HepG2 (cell line): ENCODE measurements at regions not wholly inside any gene's neighbourhood (a gene's known extent, or its start where the extent isn't known, plus 50 kb on each side); places are given as distances from the start of the nearest gene placed in this dataset.

Source experiments
- ELF3 ChIP-seq: IDR thresholded peaks from 2 replicates; pipeline ENCODE4 v1.6.1; 2016; ENCODE audit warnings: missing genetic modification reagents, missing compliant biosample characterization
- ELF4 ChIP-seq: sonication (generic); formaldehyde crosslinking; IDR thresholded peaks from 2 replicates; pipeline ENCODE4 v1.5.0; 2020; ENCODE audit warnings: missing genetic modification reagents, mild to moderate bottlenecking, moderate library complexity, borderline replicate concordance
- HNF4A ChIP-seq: sonication (generic); formaldehyde crosslinking; IDR thresholded peaks from 2 replicates; pipeline ENCODE4 v1.4.0; 2020; ENCODE audit warnings: missing genetic modification reagents
- HOXA3 ChIP-seq: sonication (generic); formaldehyde crosslinking; IDR thresholded peaks from 2 replicates; pipeline ENCODE4 v1.5.0; 2020; ENCODE audit warnings: missing genetic modification reagents
- KAT2B ChIP-seq: fragments of 150-350 bp; IDR thresholded peaks from 2 replicates; pipeline ENCODE4 v1.6.1; 2014; ENCODE audit warnings: low read depth, low read length, borderline replicate concordance
- MTA1 ChIP-seq: sonication (generic); formaldehyde crosslinking; IDR thresholded peaks from 2 replicates; pipeline ENCODE4 v1.4.0; 2020; ENCODE audit warnings: missing genetic modification reagents, mild to moderate bottlenecking, borderline replicate concordance
- NCOA2 ChIP-seq: sonication (generic); formaldehyde crosslinking; IDR thresholded peaks from 2 replicates; pipeline ENCODE4 v1.8.0; 2022; ENCODE audit warnings: inconsistent platforms
- ONECUT2 ChIP-seq: sonication (generic); formaldehyde crosslinking; IDR thresholded peaks from 2 replicates; pipeline ENCODE4 v1.4.0; 2020; ENCODE audit warnings: missing genetic modification reagents
- PAWR ChIP-seq: sonication (generic); formaldehyde crosslinking; IDR thresholded peaks from 2 replicates; pipeline ENCODE4 v1.4.0; 2020; ENCODE audit warnings: missing genetic modification reagents, mild to moderate bottlenecking, borderline replicate concordance
- PLRG1 ChIP-seq: fragments of 450-650 bp; conservative IDR thresholded peaks from 2 replicates; pipeline ENCODE4 v1.6.1; 2016
- RAD51 ChIP-seq: fragments of 450-650 bp; IDR thresholded peaks from 2 replicates; pipeline ENCODE4 v1.6.1; 2016; ENCODE audit warnings: borderline replicate concordance
- RBAK ChIP-seq: sonication (generic); formaldehyde crosslinking; IDR thresholded peaks from 2 replicates; pipeline ENCODE4 v1.5.1; 2020; ENCODE audit warnings: mild to moderate bottlenecking, missing genetic modification reagents
- RXRB ChIP-seq: IDR thresholded peaks from 2 replicates; pipeline ENCODE4 v1.6.1; 2016; ENCODE audit warnings: borderline replicate concordance, missing genetic modification reagents, missing compliant biosample characterization
- SAP130 ChIP-seq: IDR thresholded peaks from 2 replicates; pipeline ENCODE4 v1.6.1; 2016; ENCODE audit warnings: low read depth
- SMARCE1 ChIP-seq: fragments of 450-650 bp; IDR thresholded peaks from 2 replicates; pipeline ENCODE4 v1.6.1; 2017; ENCODE audit warnings: borderline replicate concordance
- SOX13 ChIP-seq, 3 experiments: fragments of 450-650 bp in 1 of 3; sonication (generic) in 1 of 3; formaldehyde crosslinking in 1 of 3; IDR thresholded peaks in 2 of 3; conservative IDR thresholded peaks in 1 of 3; 2 replicates each; pipeline versions ENCODE4 v1.5.0 to v1.6.1; 2016 to 2020; ENCODE audit warnings: antibody characterized with exemption in 1 of 3, mild to moderate bottlenecking in 1 of 3, missing compliant biosample characterization in 1 of 3, missing genetic modification reagents in 1 of 3, moderate library complexity in 1 of 3
- SOX5 ChIP-seq: IDR thresholded peaks from 2 replicates; pipeline ENCODE4 v1.6.1; 2016; ENCODE audit warnings: borderline replicate concordance
- SP140L ChIP-seq: sonication (generic); formaldehyde crosslinking; IDR thresholded peaks from 2 replicates; pipeline ENCODE4 v1.4.0; 2020; ENCODE audit warnings: missing genetic modification reagents, borderline replicate concordance
- SUZ12 ChIP-seq: fragments of 150-350 bp; IDR thresholded peaks from 2 replicates; pipeline ENCODE4 v1.6.1; 2014; ENCODE audit warnings: low read depth, low read length
- ZBTB8A ChIP-seq: sonication (generic); formaldehyde crosslinking; IDR thresholded peaks from 2 replicates; pipeline ENCODE4 v1.4.0; 2020; ENCODE audit warnings: mild to moderate bottlenecking, low read depth, missing genetic modification reagents, borderline replicate concordance
- ZNF12 ChIP-seq: sonication (generic); formaldehyde crosslinking; IDR thresholded peaks from 2 replicates; pipeline ENCODE4 v1.5.0; 2020; ENCODE audit warnings: missing genetic modification reagents
- ZNF230 ChIP-seq: sonication (generic); formaldehyde crosslinking; IDR thresholded peaks from 2 replicates; pipeline ENCODE4 v1.4.0; 2020; ENCODE audit warnings: mild to moderate bottlenecking, missing genetic modification reagents
- ZNF567 ChIP-seq: sonication (generic); formaldehyde crosslinking; IDR thresholded peaks from 2 replicates; pipeline ENCODE4 v1.8.1; 2023; ENCODE audit warnings: mild to moderate bottlenecking, missing genetic modification reagents, borderline replicate concordance
- ZNF713 ChIP-seq: sonication (generic); formaldehyde crosslinking; IDR thresholded peaks from 2 replicates; pipeline ENCODE4 v1.4.0; 2020; ENCODE audit warnings: mild to moderate bottlenecking, missing genetic modification reagents
- TF ChIP-seq, protein P1 (sequence below): IDR thresholded peaks from 2 replicates; pipeline ENCODE4 v1.6.1; 2016; ENCODE audit warnings: low read depth
- TF ChIP-seq, protein P2 (sequence below): sonication (generic); formaldehyde crosslinking; IDR thresholded peaks from 2 replicates; pipeline ENCODE4 v1.4.0; 2020; ENCODE audit warnings: missing genetic modification reagents
- TF ChIP-seq, protein P3 (sequence below): sonication (generic); formaldehyde crosslinking; IDR thresholded peaks from 2 replicates; pipeline ENCODE4 v1.4.0; 2020; ENCODE audit warnings: missing genetic modification reagents, borderline replicate concordance
- TF ChIP-seq, protein P4 (sequence below): IDR thresholded peaks from 2 replicates; pipeline ENCODE4 v1.6.1; 2018; ENCODE audit warnings: missing genetic modification reagents, mild to moderate bottlenecking, missing compliant biosample characterization

DNA sequence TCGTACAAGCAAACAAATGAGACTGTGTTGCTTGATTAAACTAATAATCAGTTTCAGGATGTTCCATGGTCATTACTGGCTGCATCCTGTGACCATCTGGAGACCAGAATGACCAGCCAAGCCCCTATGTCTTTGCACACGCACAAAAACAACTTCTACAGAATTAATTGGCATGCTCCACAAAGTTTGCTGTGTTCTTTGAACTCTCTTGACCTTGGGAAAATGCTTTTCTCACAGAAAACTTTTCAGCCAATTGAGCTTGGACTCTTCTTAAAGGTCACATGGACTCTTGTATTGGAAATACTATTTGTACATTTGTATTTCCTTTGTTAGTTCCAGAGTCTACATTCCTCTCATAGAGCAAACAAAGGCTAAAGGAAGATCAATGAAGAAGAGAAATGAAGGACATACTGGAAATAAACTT, 147.8 kb downstream of the ARRDC3 start (continued):
- TF ChIP-seq, protein P1, sequence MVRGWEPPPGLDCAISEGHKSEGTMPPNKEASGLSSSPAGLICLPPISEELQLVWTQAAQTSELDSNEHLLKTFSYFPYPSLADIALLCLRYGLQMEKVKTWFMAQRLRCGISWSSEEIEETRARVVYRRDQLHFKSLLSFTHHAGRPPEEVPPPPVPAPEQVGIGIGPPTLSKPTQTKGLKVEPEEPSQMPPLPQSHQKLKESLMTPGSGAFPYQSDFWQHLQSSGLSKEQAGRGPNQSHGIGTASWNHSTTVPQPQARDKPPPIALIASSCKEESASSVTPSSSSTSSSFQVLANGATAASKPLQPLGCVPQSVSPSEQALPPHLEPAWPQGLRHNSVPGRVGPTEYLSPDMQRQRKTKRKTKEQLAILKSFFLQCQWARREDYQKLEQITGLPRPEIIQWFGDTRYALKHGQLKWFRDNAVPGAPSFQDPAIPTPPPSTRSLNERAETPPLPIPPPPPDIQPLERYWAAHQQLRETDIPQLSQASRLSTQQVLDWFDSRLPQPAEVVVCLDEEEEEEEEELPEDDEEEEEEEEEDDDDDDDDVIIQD (CRISPR knock-in tag): peak; percentile 55; the same call in 1 of the 2 replicates
- TF ChIP-seq KAT2B (0 out of 2 replicates have a peak, but pooled peaks have one; percentile 5), RAD51 (no peak), RXRB (CRISPR knock-in tag) (peak; percentile 59; the same call in 1 of the 2 replicates), ELF4 (CRISPR knock-in tag) (no peak), SUZ12 (no peak), HOXA3 (CRISPR knock-in tag) (no peak), HNF4A (CRISPR knock-in tag) (peak; percentile 70), ZNF713 (no peak), SOX13 (IDR thresholded peaks at IDR 0.05) (no peak), SOX13 (CRISPR knock-in tag; conservative IDR thresholded peaks at IDR 0.05 in 1 of 2, IDR thresholded peaks at IDR 0.05 in 1 of 2) (peak in 1 of 2 experiments; percentile 80; a peak in 2 of 4 replicates), ELF3 (CRISPR knock-in tag) (peak; percentile 69; the same call in 1 of the 2 replicates), ZNF230 (no peak), NCOA2 (peak; percentile 59; the same call in 1 of the 2 replicates), PLRG1 (no peak), SMARCE1 (peak; percentile 45; the same call in 1 of the 2 replicates), PAWR (CRISPR knock-in tag) (no peak), SAP130 (CRISPR knock-in tag) (peak; percentile 41), SP140L (CRISPR knock-in tag) (no peak), ZNF567 (CRISPR knock-in tag) (no peak), SOX5 (peak; percentile 87), RBAK (CRISPR knock-in tag) (no peak), ZBTB8A (no peak), MTA1 (CRISPR knock-in tag) (no peak), ZNF12 (no peak), ONECUT2 (CRISPR knock-in tag) (0 out of 2 replicates have a peak, but pooled peaks have one; percentile 32)
- TF ChIP-seq, protein P2, sequence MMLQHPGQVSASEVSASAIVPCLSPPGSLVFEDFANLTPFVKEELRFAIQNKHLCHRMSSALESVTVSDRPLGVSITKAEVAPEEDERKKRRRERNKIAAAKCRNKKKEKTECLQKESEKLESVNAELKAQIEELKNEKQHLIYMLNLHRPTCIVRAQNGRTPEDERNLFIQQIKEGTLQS (CRISPR knock-in tag): no peak
- TF ChIP-seq, protein P3, sequence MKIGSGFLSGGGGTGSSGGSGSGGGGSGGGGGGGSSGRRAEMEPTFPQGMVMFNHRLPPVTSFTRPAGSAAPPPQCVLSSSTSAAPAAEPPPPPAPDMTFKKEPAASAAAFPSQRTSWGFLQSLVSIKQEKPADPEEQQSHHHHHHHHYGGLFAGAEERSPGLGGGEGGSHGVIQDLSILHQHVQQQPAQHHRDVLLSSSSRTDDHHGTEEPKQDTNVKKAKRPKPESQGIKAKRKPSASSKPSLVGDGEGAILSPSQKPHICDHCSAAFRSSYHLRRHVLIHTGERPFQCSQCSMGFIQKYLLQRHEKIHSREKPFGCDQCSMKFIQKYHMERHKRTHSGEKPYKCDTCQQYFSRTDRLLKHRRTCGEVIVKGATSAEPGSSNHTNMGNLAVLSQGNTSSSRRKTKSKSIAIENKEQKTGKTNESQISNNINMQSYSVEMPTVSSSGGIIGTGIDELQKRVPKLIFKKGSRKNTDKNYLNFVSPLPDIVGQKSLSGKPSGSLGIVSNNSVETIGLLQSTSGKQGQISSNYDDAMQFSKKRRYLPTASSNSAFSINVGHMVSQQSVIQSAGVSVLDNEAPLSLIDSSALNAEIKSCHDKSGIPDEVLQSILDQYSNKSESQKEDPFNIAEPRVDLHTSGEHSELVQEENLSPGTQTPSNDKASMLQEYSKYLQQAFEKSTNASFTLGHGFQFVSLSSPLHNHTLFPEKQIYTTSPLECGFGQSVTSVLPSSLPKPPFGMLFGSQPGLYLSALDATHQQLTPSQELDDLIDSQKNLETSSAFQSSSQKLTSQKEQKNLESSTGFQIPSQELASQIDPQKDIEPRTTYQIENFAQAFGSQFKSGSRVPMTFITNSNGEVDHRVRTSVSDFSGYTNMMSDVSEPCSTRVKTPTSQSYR: no peak
- TF ChIP-seq, protein P4, sequence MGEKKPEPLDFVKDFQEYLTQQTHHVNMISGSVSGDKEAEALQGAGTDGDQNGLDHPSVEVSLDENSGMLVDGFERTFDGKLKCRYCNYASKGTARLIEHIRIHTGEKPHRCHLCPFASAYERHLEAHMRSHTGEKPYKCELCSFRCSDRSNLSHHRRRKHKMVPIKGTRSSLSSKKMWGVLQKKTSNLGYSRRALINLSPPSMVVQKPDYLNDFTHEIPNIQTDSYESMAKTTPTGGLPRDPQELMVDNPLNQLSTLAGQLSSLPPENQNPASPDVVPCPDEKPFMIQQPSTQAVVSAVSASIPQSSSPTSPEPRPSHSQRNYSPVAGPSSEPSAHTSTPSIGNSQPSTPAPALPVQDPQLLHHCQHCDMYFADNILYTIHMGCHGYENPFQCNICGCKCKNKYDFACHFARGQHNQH: no peak
